HG03571 (cell line): ENCODE measurements at regions not wholly inside any gene's neighbourhood (a gene's known extent, or its start where the extent isn't known, plus 50 kb on each side); places are given as distances from the start of the nearest gene placed in this dataset.
A peak's percentile ranks its signal among the peaks of the same experiment; 100 is the strongest.
"Not testable (repeated sequence)": the region's sequence is repeated elsewhere in the genome, so short reads cannot be mapped to it uniquely, and the experiment has no call there.

Experiments
- ATAC-seq: cut with Tn5 transposase; IDR thresholded peaks from one replicate; pipeline ENCODE4 v1.9.1; 2021; ENCODE audit not compliant: unreplicated experiment

GRCh38 chr5:162785673-162786072 lies 651.7 kb upstream of the CCNG1 start:
- no peak for ATAC-seq

- ATAC-seq, result no peak
Measured at GRCh38 chr5:162786234-162786633, 651.2 kb upstream of the CCNG1 start.

- no peak for ATAC-seq
Measured at GRCh38 chr5:162796507-162796906, 640.9 kb upstream of the CCNG1 start.

GRCh38 chr5:162800301-162800700 lies 637.1 kb upstream of the CCNG1 start:
- ATAC-seq, result no peak

GRCh38 chr5:162801235-162801634 lies 636.2 kb upstream of the CCNG1 start:
- no peak for ATAC-seq

- ATAC-seq, result no peak
Measured at GRCh38 chr5:162806195-162806594, 631.2 kb upstream of the CCNG1 start.

GRCh38 chr5:162811071-162811470 lies 626.3 kb upstream of the CCNG1 start:
- no peak for ATAC-seq

- no peak for ATAC-seq
Measured at GRCh38 chr5:162816816-162817215, 620.6 kb upstream of the CCNG1 start.

- ATAC-seq, result no peak
Measured at GRCh38 chr5:162817364-162817763, 620.0 kb upstream of the CCNG1 start.

- ATAC-seq, result not testable (repeated sequence)
Measured at GRCh38 chr5:162821664-162822063, 615.7 kb upstream of the CCNG1 start.

GRCh38 chr5:162824360-162824759 lies 613.0 kb upstream of the CCNG1 start:
- ATAC-seq, result peak; percentile 66

- ATAC-seq, result no peak
Measured at GRCh38 chr5:162837155-162837554, 600.2 kb upstream of the CCNG1 start.

- ATAC-seq, result no peak
Measured at GRCh38 chr5:162842727-162843126, 594.7 kb upstream of the CCNG1 start.

- no peak for ATAC-seq
Measured at GRCh38 chr5:162852134-162852533, 585.3 kb upstream of the CCNG1 start.

GRCh38 chr5:162858770-162859169 lies 578.6 kb upstream of the CCNG1 start:
- no peak for ATAC-seq

GRCh38 chr5:162870966-162871365 lies 566.4 kb upstream of the CCNG1 start:
- ATAC-seq, result no peak

GRCh38 chr5:162882629-162883028 lies 554.8 kb upstream of the CCNG1 start:
- no peak for ATAC-seq

GRCh38 chr5:162886717-162887116 lies 550.7 kb upstream of the CCNG1 start:
- ATAC-seq, result no peak

- no peak for ATAC-seq
Measured at GRCh38 chr5:162888268-162888667, 549.1 kb upstream of the CCNG1 start.

GRCh38 chr5:162911873-162912272 lies 525.5 kb upstream of the CCNG1 start:
- ATAC-seq, result no peak

- no peak for ATAC-seq
Measured at GRCh38 chr5:162916368-162916767, 521.0 kb upstream of the CCNG1 start.

- ATAC-seq, result no peak
Measured at GRCh38 chr5:162929104-162929503, 508.3 kb upstream of the CCNG1 start.

- no peak for ATAC-seq
Measured at GRCh38 chr5:162931501-162931900, 505.9 kb upstream of the CCNG1 start.

- ATAC-seq, result no peak
Measured at GRCh38 chr5:162939991-162940390, 497.4 kb upstream of the CCNG1 start.
